Osteocyte (in vitro differentiated cells): ENCODE measurements at regions not wholly inside any gene's neighbourhood (a gene's known extent, or its start where the extent isn't known, plus 50 kb on each side); places are given as distances from the start of the nearest gene placed in this dataset.

Experiments
- DNase-seq: peaks from one replicate; pipeline ENCODE4 v3.0.0; 2021; ENCODE audit warnings: mixed read lengths; ENCODE audit not compliant: unreplicated experiment; ENCODE audit errors: extremely low spot score
- H3K27ac Mint-ChIP-seq: one replicate; pipeline ENCODE4 v1.8.0; 2021; ENCODE audit warnings: mild to moderate bottlenecking, mixed read lengths; ENCODE audit not compliant: unreplicated experiment
- H3K27me3 Mint-ChIP-seq: one replicate; pipeline ENCODE4 v1.8.0; 2021; ENCODE audit warnings: mixed read lengths; ENCODE audit not compliant: unreplicated experiment
- H3K36me3 Mint-ChIP-seq: one replicate; pipeline ENCODE4 v1.8.0; 2021; ENCODE audit warnings: mixed read lengths; ENCODE audit not compliant: unreplicated experiment
- H3K4me1 Mint-ChIP-seq: one replicate; pipeline ENCODE4 v1.8.0; 2021; ENCODE audit warnings: mixed read lengths; ENCODE audit not compliant: unreplicated experiment
- H3K4me3 Mint-ChIP-seq: one replicate; pipeline ENCODE4 v1.8.0; 2021; ENCODE audit warnings: mild to moderate bottlenecking, moderate library complexity, mixed read lengths; ENCODE audit not compliant: unreplicated experiment
- H3K9me3 Mint-ChIP-seq: one replicate; pipeline ENCODE4 v1.8.0; 2021; ENCODE audit warnings: mixed read lengths; ENCODE audit not compliant: unreplicated experiment
- CTCF ChIP-seq: fragments of 200-600 bp; sonication (generic); IDR thresholded peaks from 2 replicates; pipeline ENCODE4 v1.5.0; 2021; ENCODE audit warnings: antibody characterized with exemption, mild to moderate bottlenecking, moderate library complexity

GRCh38 chr16:65783709-65784474, 582.6 kb upstream of the CDH5 start:
- Mint-ChIP-seq H3K27ac (no peak overlapping the region), H3K4me1 (peaks cover 26% of the 10 kb centered on the region), H3K4me3 (no peak overlapping the region), H3K36me3 (no peaks in the 10 kb centered on the region), H3K27me3 (peaks cover 10% of the 10 kb centered on the region), H3K9me3 (no peaks in the 10 kb centered on the region)
- DNase-seq, result peak; percentile 79
- TF ChIP-seq CTCF, result no peak

DNA sequence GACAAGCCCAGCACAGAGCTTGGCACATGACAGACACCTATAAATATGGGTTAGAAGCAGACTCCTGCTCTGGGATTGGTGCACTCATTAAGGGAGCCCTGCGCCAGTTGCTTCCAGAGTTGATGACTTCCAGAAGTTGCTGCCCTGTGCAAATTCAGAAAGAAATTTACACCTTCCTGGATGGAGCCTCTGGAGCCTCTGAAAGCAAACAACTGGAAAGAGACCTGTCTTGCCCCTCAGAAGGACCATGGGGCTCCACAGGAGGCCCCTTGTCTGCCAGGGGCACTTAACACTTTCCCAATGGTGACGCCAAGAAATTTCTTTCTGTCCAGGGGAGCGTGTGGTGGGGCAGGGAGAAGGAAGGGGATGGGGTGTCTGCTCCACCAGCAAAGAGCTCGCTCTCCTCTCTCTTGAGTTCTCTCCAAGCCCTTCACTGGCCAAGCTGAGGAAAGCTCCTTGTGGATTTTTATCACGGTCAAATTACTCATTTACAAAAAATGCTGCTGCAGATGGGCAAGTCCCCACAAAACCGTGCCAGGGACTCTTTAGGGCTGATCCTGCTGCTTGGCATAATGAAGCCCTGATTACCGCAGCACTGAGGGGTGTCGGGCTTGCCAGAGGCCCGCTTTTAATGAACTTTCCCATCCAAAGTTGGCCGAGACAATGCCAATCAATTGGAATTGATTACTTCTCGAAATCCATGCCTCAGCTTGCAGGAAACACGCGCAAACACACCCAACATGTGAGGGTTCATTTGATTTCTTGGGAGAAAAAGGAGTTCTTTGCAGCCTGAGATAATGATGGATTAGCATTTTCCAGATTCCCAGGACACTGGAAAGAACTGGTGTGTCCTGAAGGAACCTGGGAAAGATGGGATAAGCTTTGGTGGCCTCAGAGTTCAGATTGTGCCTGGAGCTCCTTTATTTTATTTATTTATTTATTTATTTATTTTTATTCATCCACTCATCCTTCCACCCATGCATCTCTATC, 583.6 kb upstream of the CDH5 start:
- Mint-ChIP-seq H3K27ac (no peak overlapping the region), H3K9me3 (no peaks in the 10 kb centered on the region), H3K27me3 (peaks cover 10% of the 10 kb centered on the region), H3K4me3 (no peak overlapping the region), H3K36me3 (no peaks in the 10 kb centered on the region), H3K4me1 (peaks cover 28% of the 10 kb centered on the region)
- peak; percentile 63 for DNase-seq
- TF ChIP-seq CTCF, result no peak

GRCh38 chr16:65781855-65782254, 584.6 kb upstream of the CDH5 start:
- no peak for TF ChIP-seq CTCF
- Mint-ChIP-seq H3K4me1 (peaks cover 28% of the 10 kb centered on the region), H3K27ac (no peak overlapping the region), H3K4me3 (no peak overlapping the region), H3K36me3 (no peaks in the 10 kb centered on the region), H3K9me3 (peaks cover 8% of the 10 kb centered on the region), H3K27me3 (peaks cover 10% of the 10 kb centered on the region)
- no peak for DNase-seq

DNA sequence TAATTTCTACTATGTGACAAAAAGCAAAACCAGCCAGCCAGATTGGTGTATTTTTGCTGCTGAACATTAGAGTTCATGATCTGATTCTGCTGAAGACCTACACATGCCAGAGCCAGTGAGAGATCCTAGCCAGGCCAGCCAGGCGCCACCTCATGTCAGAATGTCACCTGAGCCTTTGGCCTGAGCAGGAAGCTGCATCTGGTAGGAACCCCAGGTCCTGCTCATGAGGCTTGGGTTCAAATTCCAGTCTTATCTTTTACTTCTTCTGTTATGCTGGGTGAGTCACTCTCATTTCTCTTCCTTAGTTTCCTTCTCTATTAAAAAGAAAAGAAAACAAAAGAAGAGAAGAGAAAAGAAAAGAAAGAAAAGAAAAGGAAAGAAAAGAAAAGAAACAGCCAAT, 585.1 kb upstream of the CDH5 start:
- H3K27ac Mint-ChIP-seq, result no peak overlapping the region
- no peak overlapping the region for H3K4me3 Mint-ChIP-seq
- H3K27me3 Mint-ChIP-seq, result peaks cover 10% of the 10 kb centered on the region
- H3K4me1 Mint-ChIP-seq, result peaks cover 28% of the 10 kb centered on the region
- TF ChIP-seq CTCF, result no peak
- DNase-seq, result peak; percentile 62
- peaks cover 10% of the 10 kb centered on the region for H3K9me3 Mint-ChIP-seq
- H3K36me3 Mint-ChIP-seq, result no peaks in the 10 kb centered on the region

DNA sequence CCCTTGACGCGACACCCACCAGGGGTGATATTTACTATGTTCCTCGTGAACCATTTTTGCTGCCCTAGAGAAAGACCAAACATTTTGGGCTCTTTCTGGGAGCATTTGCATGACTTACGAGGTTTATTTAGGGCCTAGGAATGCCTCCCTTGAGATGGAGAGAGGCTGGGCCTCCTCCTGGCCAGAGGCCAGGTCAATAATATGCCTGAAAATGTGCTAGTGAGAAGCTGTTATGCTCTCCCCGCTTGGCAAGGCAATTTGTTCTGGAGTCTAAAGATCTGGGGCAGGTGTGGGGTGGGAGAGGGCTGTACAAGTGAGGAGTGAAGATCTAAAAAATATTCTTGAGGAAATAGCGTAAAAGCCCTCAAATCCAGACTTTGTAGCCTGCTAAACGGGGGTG, 587.3 kb upstream of the CDH5 start:
- H3K9me3 Mint-ChIP-seq, result peaks cover 10% of the 10 kb centered on the region
- no peak for TF ChIP-seq CTCF
- no peaks in the 10 kb centered on the region for H3K36me3 Mint-ChIP-seq
- DNase-seq, result no peak
- H3K27me3 Mint-ChIP-seq, result no peaks in the 10 kb centered on the region
- H3K4me3 Mint-ChIP-seq, result no peak overlapping the region
- H3K27ac Mint-ChIP-seq, result peak overlapping the region; percentile 6
- peaks cover 28% of the 10 kb centered on the region for H3K4me1 Mint-ChIP-seq
